Gastroesophageal sphincter (tissue), 4 donors: ENCODE measurements at regions not wholly inside any gene's neighbourhood (a gene's known extent, or its start where the extent isn't known, plus 50 kb on each side); places are given as distances from the start of the nearest gene placed in this dataset.
A peak's percentile ranks its signal among the peaks of the same experiment; 100 is the strongest.

Experiments used
- ATAC-seq: fragments of 150-250 bp; one replicate; pipeline ENCODE4 v1.9.1; 2016; ENCODE audit warnings: mild to moderate bottlenecking, moderate library complexity
- H3K27ac ChIP-seq, 4 donors: fragments of 200-600 bp; sonication (generic) in 3 of 4; 1 replicate in 3 of 4; 2 replicates in 1 of 4; pipeline ENCODE4 v1.5.1; 2016 to 2019
- H3K27me3 ChIP-seq: fragments of 200-600 bp; sonication (generic); one replicate; pipeline ENCODE4 v1.5.1; 2019
- H3K36me3 ChIP-seq, 2 donors: fragments of 200-600 bp; sonication (generic); one replicate each; pipeline ENCODE4 v1.5.1; 2019; ENCODE audit warnings: control low read depth in 1 of 2
- H3K4me1 ChIP-seq, 3 donors: fragments of 200-600 bp; sonication (generic); 1 replicate in 2 of 3; 2 replicates in 1 of 3; pipeline ENCODE4 v1.5.1; 2016 to 2019; ENCODE audit warnings: control low read depth in 2 of 3
- H3K4me3 ChIP-seq, 2 donors: fragments of 200-600 bp; sonication (generic); one replicate each; pipeline ENCODE4 v1.5.1; 2019; ENCODE audit warnings: mild to moderate bottlenecking in 1 of 2, moderate library complexity in 1 of 2
- H3K9me3 ChIP-seq, 3 donors: fragments of 200-600 bp; sonication (generic); one replicate each; pipeline ENCODE4 v1.5.1; 2017 to 2019; ENCODE audit warnings: control low read depth in 2 of 3
- CTCF ChIP-seq, 4 experiments: fragments of 200-600 bp in 2 of 4; fragments of 450-650 bp in 2 of 4; sonication (generic) in 1 of 4; IDR thresholded peaks; one replicate each; pipeline ENCODE4 v1.5.1; 2017 to 2019; ENCODE audit warnings: antibody characterized with exemption in 4 of 4, mild to moderate bottlenecking in 2 of 4, moderate library complexity in 2 of 4
- EP300 ChIP-seq: sonication (generic); formaldehyde crosslinking; IDR thresholded peaks from one replicate; pipeline ENCODE4 v1.6.1; 2017; ENCODE audit warnings: antibody characterized with exemption, mild to moderate bottlenecking
- POLR2A ChIP-seq, 2 donors: fragments of 450-650 bp; IDR thresholded peaks; one replicate each; pipeline ENCODE4 v1.6.1; 2017; ENCODE audit warnings: antibody characterized with exemption in 2 of 2, mild to moderate bottlenecking in 2 of 2, moderate library complexity in 1 of 2
- POLR2AphosphoS5 ChIP-seq: sonication (generic); formaldehyde crosslinking; IDR thresholded peaks from one replicate; pipeline ENCODE4 v1.6.1; 2017; ENCODE audit warnings: antibody characterized with exemption
- WGBS, 2 donors: methylation state at CpG; one replicate each; pipeline ENCODE4 v1.1.5; 2018; ENCODE audit warnings: low coverage in 1 of 2; 5-methylcytosine and 5-hydroxymethylcytosine counted together

DNA sequence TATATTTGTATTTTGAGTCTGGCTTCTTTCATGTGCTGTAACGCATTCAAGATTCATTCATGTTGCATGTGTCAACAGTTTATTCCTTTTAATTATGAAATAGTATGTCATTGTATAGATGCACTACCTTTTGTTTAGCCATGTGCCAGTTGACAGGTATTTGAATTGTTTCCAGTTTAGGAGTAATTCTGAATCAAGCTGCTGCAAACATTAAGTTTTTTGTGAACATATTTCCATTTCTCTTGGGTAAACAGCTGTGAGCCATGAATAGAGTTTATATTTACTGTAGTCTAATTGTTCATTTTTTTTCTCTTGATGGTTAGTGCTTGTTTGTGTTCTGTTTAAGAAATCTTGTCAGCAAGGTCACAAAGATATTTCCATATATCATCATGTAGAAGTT, 142.4 kb upstream of the RIPOR2 start:
- TF ChIP-seq POLR2A (IDR thresholded peaks at IDR 0.05) (no peak), CTCF (IDR thresholded peaks at IDR 0.05) (no peak), EP300 (no peak), POLR2AphosphoS5 (no peak)
- no peak for ATAC-seq
- WGBS, 2 donors: 91% methylated on average over 1 of the region's 1 CpG; no CpG with 5 or more reads in 1 of the 2 donors

DNA sequence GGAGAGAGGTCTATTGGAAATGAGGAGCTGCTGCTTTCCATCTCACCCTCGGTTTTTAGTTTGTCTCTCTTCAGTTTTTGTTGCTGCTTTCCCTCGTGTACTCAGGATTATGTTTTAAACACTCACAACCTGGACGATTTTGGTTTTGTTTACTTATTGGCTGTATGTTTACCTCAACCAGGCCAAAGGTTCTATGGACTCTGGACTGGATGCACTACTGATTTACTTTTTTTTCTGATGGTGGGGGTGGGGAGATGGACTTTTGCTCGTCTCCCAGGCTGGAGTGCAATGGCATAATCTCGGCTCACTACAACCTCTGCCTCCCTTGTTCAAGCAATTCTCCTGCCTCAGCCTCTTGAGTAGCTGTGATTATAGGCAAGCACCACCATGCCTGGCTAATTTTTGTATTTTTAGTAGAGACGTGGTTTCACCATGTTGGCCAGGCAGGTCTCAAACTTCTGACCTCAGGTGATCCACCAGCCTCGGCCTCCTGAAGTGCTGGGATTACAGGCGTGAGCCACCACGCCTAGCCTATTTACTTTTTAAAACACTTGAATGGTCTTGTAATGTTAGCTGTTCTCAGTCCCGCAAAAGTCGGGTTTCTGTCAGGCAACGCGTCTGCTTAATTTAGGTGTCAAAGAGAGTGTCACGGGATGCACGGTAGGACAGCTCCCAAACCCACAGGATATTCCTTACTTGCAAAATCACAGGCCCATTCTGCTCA, 148.2 kb upstream of the RIPOR2 start:
- H3K36me3 ChIP-seq: peaks cover 0 to 14% of the 10 kb centered on the region in 2 donors
- ATAC-seq: no peak
- no peaks in the 10 kb centered on the region for H3K27me3 ChIP-seq
- no peak for TF ChIP-seq POLR2AphosphoS5
- no peak for TF ChIP-seq EP300
- no peaks in the 10 kb centered on the region for H3K4me1 ChIP-seq
- 56 to 75% methylated on average over 10 of the region's 15 CpGs for WGBS, 2 donors
- no peak overlapping the region for H3K4me3 ChIP-seq
- H3K27ac ChIP-seq: no peak overlapping the region
- H3K9me3 ChIP-seq: no peaks in the 10 kb centered on the region

More for the DNA sequence above, 142.4 kb upstream of the RIPOR2 start:
- no peak overlapping the region for H3K4me3 ChIP-seq
- H3K4me1 ChIP-seq: no peaks in the 10 kb centered on the region
- H3K27me3 ChIP-seq: no peaks in the 10 kb centered on the region
- no peaks in the 10 kb centered on the region for H3K36me3 ChIP-seq
- no peaks in the 10 kb centered on the region for H3K9me3 ChIP-seq
- H3K27ac ChIP-seq: no peak overlapping the region

DNA sequence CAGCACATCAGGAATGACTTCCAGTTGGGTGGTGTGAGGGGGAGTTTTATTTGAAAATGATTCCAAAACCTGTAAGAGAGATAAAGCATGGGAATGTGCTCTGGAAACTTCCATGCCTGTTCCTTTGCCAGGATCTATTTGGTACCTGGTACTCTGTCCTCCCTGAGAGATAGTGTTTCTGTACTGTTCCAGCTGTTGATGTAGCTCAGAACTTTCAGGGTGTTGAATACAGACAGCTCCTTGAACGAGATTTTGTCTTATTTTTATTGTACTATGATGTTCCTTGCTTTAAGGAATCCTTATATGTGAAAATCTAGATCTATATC, 148.7 kb upstream of the RIPOR2 start:
- no peaks in the 10 kb centered on the region for H3K9me3 ChIP-seq
- H3K4me1 ChIP-seq: no peaks in the 10 kb centered on the region
- H3K4me3 ChIP-seq: no peak overlapping the region
- H3K27ac ChIP-seq: no peak overlapping the region
- WGBS, 2 donors: 67 to 71% methylated on average over 1 of the region's 1 CpG
- TF ChIP-seq POLR2A (IDR thresholded peaks at IDR 0.05) (no peak), EP300 (no peak), CTCF (IDR thresholded peaks at IDR 0.05) (no peak), POLR2AphosphoS5 (no peak)
- ATAC-seq: no peak
- H3K27me3 ChIP-seq: no peaks in the 10 kb centered on the region
- peaks cover 0 to 14% of the 10 kb centered on the region in 2 donors for H3K36me3 ChIP-seq

GRCh38 chr6:25085756-25086155, 150.0 kb upstream of the RIPOR2 start:
- peak; percentile 51 for ATAC-seq
- Histone ChIP-seq H3K36me3 (peaks cover 0 to 21% of the 10 kb centered on the region in 2 donors), H3K27ac (peak overlapping the region in 1 of 4 donors; percentile 36), H3K4me3 (no peak overlapping the region), H3K4me1 (no peaks in the 10 kb centered on the region), H3K9me3 (no peaks in the 10 kb centered on the region), H3K27me3 (no peaks in the 10 kb centered on the region)
- no peak for TF ChIP-seq EP300
- TF ChIP-seq POLR2AphosphoS5: no peak
- TF ChIP-seq POLR2A (IDR thresholded peaks at IDR 0.05): no peak
- no peak for TF ChIP-seq CTCF (IDR thresholded peaks at IDR 0.05)
- WGBS, 2 donors: 20 to 33% methylated on average over 1 of the region's 1 CpG

- peaks cover 0 to 28% of the 10 kb centered on the region in 2 donors for H3K36me3 ChIP-seq
- WGBS, 2 donors: 67% methylated on average over 2 of the region's 9 CpGs; no CpG with 5 or more reads in 1 of the 2 donors
- no peak for TF ChIP-seq CTCF (IDR thresholded peaks at IDR 0.05)
- no peak for TF ChIP-seq POLR2AphosphoS5
- no peak for TF ChIP-seq EP300
- no peak for TF ChIP-seq POLR2A (IDR thresholded peaks at IDR 0.05)
Measured at GRCh38 chr6:25086500-25087091, 150.8 kb upstream of the RIPOR2 start.

More at GRCh38 chr6:25086500-25087091, 150.8 kb upstream of the RIPOR2 start:
- H3K4me3 ChIP-seq: no peak overlapping the region
- H3K9me3 ChIP-seq: no peaks in the 10 kb centered on the region
- H3K27me3 ChIP-seq: no peaks in the 10 kb centered on the region
- H3K4me1 ChIP-seq: no peaks in the 10 kb centered on the region
- H3K27ac ChIP-seq: peak overlapping the region in 3 of 4 donors; percentile 16 to 60 (median 36)
- ATAC-seq: no peak
